GM18873 (cell line): ENCODE measurements at regions not wholly inside any gene's neighbourhood (a gene's known extent, or its start where the extent isn't known, plus 50 kb on each side); places are given as distances from the start of the nearest gene placed in this dataset.
"Not testable (repeated sequence)": the region's sequence is repeated elsewhere in the genome, so short reads cannot be mapped to it uniquely, and the experiment has no call there.

ENCODE experiments used
- ATAC-seq: cut with Tn5 transposase; IDR thresholded peaks from one replicate; pipeline ENCODE4 v1.9.1; 2021; ENCODE audit warnings: mild to moderate bottlenecking, moderate library complexity, moderate number of reproducible peaks; ENCODE audit not compliant: unreplicated experiment, low FRiP score

GRCh38 chr1:148432318-148432717 lies 50.8 kb downstream of the PPIAL4G start:
- not testable (repeated sequence) for ATAC-seq

GRCh38 chr1:148429856-148430255 lies 53.2 kb downstream of the PPIAL4G start:
- ATAC-seq = not testable (repeated sequence)

- not testable (repeated sequence) for ATAC-seq
Measured at GRCh38 chr1:148426940-148427611, 56.0 kb downstream of the PPIAL4G start.

DNA sequence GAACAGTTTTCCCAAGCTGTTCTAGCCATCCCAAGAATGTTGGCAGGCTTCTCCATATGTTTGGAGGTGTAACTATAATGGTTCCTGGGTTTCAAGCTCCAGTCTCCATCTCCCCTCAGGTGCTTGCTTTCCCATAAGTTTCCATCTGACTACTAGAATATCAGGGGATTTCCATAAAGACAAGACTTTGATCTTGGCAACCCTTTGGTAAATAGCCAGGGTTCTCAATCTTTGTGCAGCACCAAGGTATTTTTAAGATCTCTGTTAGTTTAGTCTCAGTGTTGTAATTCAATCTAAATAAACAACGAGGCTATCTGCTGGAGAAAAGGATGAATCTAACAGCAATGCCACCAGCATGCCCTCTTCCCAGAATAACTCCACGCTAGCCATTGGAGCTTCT lies 56.7 kb downstream of the PPIAL4G start:
- not testable (repeated sequence) for ATAC-seq

- not testable (repeated sequence) for ATAC-seq
Measured at GRCh38 chr1:148424143-148425003, 58.7 kb downstream of the PPIAL4G start.

DNA sequence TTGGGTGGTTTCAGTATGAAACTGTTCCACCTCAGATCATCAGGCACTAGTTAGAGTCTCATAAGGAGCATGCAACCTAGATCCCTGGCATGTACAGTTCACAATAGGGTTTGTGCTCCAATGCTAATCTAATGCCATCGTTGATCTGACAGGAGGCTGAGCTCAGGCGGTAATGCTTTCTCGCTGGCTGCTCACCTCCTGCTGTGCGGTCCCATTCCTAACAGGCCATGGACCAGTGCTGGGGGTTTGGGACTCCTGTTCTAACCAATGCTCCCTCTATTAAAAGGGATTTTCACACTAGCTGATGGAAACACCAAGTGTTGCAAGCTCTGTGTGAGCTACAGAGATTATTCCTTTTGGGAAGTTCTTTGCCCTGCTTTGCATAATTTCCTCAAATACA lies 60.2 kb downstream of the PPIAL4G start:
- not testable (repeated sequence) for ATAC-seq

GRCh38 chr1:148417241-148417640 lies 65.9 kb downstream of the PPIAL4G start:
- ATAC-seq = not testable (repeated sequence)

GRCh38 chr1:148413385-148413784 lies 69.7 kb downstream of the PPIAL4G start:
- not testable (repeated sequence) for ATAC-seq

- ATAC-seq = not testable (repeated sequence)
Measured at GRCh38 chr1:148404786-148405568, 78.1 kb downstream of the PPIAL4G start.

- ATAC-seq = not testable (repeated sequence)
Measured at GRCh38 chr1:148403925-148404324, 79.2 kb downstream of the PPIAL4G start.

DNA sequence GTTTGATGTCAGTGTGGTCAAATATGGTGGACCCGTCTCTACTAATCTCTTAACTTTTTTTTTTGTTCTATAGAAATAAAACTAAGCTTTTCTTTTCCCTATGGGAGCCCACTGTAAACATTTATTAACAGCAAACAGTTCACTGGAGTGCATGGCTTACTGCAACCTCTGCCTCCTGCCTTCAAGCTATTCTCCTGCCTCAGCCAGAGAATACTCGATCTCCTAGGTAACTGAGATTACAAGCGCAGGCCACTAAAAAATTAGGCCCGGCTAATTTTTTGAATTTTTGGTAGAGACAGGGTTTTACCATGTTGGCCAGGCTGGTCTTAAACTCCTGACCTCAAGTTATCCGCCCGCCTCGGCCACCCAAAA lies 80.0 kb downstream of the PPIAL4G start:
- not testable (repeated sequence) for ATAC-seq

- peak; percentile 88 for ATAC-seq
Measured at GRCh38 chr1:148402152-148403084, 80.7 kb downstream of the PPIAL4G start.

DNA sequence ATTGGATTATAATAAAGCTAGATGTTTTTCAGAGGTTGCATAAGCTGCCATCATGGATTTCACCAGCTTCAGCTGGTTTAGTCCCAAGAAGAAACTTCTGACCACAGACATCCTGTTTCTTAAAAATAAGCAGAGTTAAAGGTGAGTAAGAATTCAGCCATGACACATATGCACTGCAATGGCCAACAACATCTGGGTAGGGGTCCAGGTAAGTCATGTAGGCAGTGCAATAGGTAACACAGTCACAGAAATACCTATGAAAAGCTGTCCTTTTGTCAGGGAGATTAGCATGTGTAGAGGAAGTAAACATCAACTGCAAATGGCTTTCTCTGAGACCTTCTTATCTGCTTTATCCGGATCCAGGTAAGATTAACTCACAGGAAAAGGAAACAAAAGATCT lies 85.6 kb downstream of the PPIAL4G start:
- not testable (repeated sequence) for ATAC-seq

GRCh38 chr1:148392505-148392904 lies 90.6 kb downstream of the PPIAL4G start:
- not testable (repeated sequence) for ATAC-seq

DNA sequence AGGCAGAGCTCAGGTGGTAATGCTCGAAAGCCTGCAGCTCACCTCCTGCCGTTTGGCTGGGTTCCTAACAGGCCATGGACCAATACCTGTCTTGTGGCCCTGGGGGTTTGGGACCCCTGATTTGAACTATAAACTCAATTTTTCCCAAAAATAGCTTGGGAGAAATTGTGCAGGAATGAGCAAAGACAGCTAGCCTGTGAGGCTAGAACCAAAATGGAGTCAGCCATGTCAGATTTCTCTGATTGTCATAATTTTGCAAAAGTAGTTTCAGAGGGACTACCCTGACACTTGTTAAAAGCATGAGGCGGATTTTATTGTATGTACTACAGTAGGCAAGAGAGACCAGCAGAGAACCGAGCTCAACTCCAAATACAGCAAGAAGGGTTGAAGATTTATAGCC lies 91.8 kb downstream of the PPIAL4G start:
- ATAC-seq = not testable (repeated sequence)

GRCh38 chr1:148389027-148389339 lies 94.1 kb downstream of the PPIAL4G start:
- ATAC-seq = no peak

- ATAC-seq = no peak
Measured at GRCh38 chr1:148388260-148389026, 94.7 kb downstream of the PPIAL4G start.

DNA sequence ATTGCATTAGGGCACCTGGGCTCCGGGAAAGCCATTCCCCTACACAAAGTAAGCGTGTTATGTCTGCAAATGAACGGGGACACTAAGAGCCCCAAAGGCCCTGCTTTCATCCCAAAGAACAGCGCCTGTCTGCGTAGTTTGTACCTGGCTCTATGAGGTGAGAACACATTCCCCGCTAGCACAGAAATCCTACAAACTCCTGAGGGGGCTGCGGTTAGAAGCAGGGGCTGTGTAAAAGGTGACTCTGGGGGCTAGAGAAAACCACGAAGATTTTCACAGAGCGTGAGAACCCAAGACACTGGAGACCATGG lies 95.2 kb downstream of the PPIAL4G start:
- not testable (repeated sequence) for ATAC-seq
